ENCODE measurements at regions not wholly inside any gene's neighbourhood (a gene's known extent, or its start where the extent isn't known, plus 50 kb on each side); places are given as distances from the start of the nearest gene placed in this dataset.

DNA sequence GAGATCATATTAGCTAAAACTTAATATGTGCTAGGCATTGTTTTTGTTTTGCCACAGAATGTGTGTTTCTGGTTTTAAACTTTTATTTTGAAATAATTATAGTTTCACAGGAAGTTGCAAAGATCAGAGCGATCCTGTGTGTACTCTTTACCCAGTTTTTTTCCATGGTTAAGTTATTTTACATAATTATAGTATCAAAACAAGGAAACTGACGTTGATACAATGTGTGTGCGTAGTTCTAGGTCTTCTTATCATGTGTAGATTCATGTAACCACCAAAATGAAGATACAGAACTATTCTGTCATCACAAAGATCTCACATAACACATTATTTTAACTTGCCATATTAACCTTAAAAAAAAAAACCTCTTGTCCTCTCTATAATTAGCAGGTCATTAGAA, 69.2 kb downstream of the BLTP1 start:
- TF ChIP-seq, protein P1, sequence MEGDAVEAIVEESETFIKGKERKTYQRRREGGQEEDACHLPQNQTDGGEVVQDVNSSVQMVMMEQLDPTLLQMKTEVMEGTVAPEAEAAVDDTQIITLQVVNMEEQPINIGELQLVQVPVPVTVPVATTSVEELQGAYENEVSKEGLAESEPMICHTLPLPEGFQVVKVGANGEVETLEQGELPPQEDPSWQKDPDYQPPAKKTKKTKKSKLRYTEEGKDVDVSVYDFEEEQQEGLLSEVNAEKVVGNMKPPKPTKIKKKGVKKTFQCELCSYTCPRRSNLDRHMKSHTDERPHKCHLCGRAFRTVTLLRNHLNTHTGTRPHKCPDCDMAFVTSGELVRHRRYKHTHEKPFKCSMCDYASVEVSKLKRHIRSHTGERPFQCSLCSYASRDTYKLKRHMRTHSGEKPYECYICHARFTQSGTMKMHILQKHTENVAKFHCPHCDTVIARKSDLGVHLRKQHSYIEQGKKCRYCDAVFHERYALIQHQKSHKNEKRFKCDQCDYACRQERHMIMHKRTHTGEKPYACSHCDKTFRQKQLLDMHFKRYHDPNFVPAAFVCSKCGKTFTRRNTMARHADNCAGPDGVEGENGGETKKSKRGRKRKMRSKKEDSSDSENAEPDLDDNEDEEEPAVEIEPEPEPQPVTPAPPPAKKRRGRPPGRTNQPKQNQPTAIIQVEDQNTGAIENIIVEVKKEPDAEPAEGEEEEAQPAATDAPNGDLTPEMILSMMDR (IDR thresholded peaks at IDR 0.05; ENCODE audit: poor library complexity, severe bottlenecking), result no peak
- no peak for TF ChIP-seq RAD21 (conservative IDR thresholded peaks at IDR 0.05)
- TF ChIP-seq EP300 (conservative IDR thresholded peaks at IDR 0.05; ENCODE audit: poor library complexity, severe bottlenecking), result no peak
- no peak for TF ChIP-seq EZH2 (IDR thresholded peaks at IDR 0.05; ENCODE audit: borderline replicate concordance, insufficient read depth, low read length, poor library complexity, severe bottlenecking)

Measured in neural cell (in vitro differentiated cells).